Smooth muscle cell (in vitro differentiated cells): ENCODE measurements at regions not wholly inside any gene's neighbourhood (a gene's known extent, or its start where the extent isn't known, plus 50 kb on each side); places are given as distances from the start of the nearest gene placed in this dataset.

ENCODE experiments used
- DNase-seq: peaks from one replicate; lab custom pipeline; 2025; ENCODE audit not compliant: unreplicated experiment; lab: John Stamatoyannopoulos, UW
- H2AFZ ChIP-seq: fragments of 200-600 bp; sonication (generic); 2 replicates; pipeline ENCODE4 v1.6.0; 2016; ENCODE audit warnings: antibody characterized with exemption, low read depth, mild to moderate bottlenecking
- H3F3A ChIP-seq: fragments of 200-600 bp; sonication (generic); 2 replicates; pipeline ENCODE4 v1.6.0; 2017; ENCODE audit warnings: antibody characterized with exemption, low read depth
- H3K27ac ChIP-seq: fragments of 200-600 bp; sonication (generic); 2 replicates; pipeline ENCODE4 v1.5.1; 2016; ENCODE audit warnings: low read depth, mild to moderate bottlenecking
- H3K27me3 ChIP-seq: fragments of 200-600 bp; sonication (generic); 2 replicates; pipeline ENCODE4 v1.6.1; 2016; ENCODE audit warnings: low read depth, mild to moderate bottlenecking
- H3K36me3 ChIP-seq: fragments of 200-600 bp; sonication (generic); 2 replicates; pipeline ENCODE4 v1.5.1; 2016; ENCODE audit warnings: low read depth
- H3K4me1 ChIP-seq: fragments of 200-600 bp; sonication (generic); 2 replicates; pipeline ENCODE4 v1.5.1; 2016; ENCODE audit warnings: low read depth
- H3K4me2 ChIP-seq: fragments of 200-600 bp; sonication (generic); 2 replicates; pipeline ENCODE4 v1.6.0; 2016; ENCODE audit warnings: mild to moderate bottlenecking
- H3K4me3 ChIP-seq: fragments of 200-600 bp; sonication (generic); 2 replicates; pipeline ENCODE4 v1.5.1; 2016; ENCODE audit warnings: mild to moderate bottlenecking
- H3K79me2 ChIP-seq: fragments of 200-600 bp; sonication (generic); 2 replicates; pipeline ENCODE4 v1.6.0; 2016; ENCODE audit warnings: low read depth, mild to moderate bottlenecking
- H3K9ac ChIP-seq: fragments of 200-600 bp; sonication (generic); 2 replicates; pipeline ENCODE4 v1.6.0; 2016; ENCODE audit warnings: low read depth
- H3K9me3 ChIP-seq: fragments of 200-600 bp; sonication (generic); replicated peaks from 2 replicates; pipeline ENCODE4 v1.5.1; 2016; ENCODE audit warnings: low read depth
- H4K20me1 ChIP-seq: fragments of 200-600 bp; sonication (generic); 2 replicates; pipeline ENCODE4 v1.6.0; 2016; ENCODE audit warnings: low read depth
- CTCF ChIP-seq: fragments of 200-600 bp; sonication (generic); IDR thresholded peaks from 2 replicates; pipeline ENCODE4 v1.5.1; 2017; ENCODE audit warnings: borderline replicate concordance, mild to moderate bottlenecking, antibody characterized with exemption; ENCODE audit not compliant: insufficient read depth, poor library complexity, severe bottlenecking
- WGBS: methylation state at CpG from one replicate; pipeline ENCODE4 v1.1.7; 2016; ENCODE audit warnings: low lambda C conversion rate; 5-methylcytosine and 5-hydroxymethylcytosine counted together

GRCh38 chr1:185608177-185608576 is 126.0 kb upstream of the HMCN1 start:
- H3K9me3 ChIP-seq, result no peaks in the 10 kb centered on the region
- H3K4me3 ChIP-seq, result no peak overlapping the region
- no peaks in the 10 kb centered on the region for H3F3A ChIP-seq
- H2AFZ ChIP-seq, result no peak overlapping the region
- no peak overlapping the region for H3K4me2 ChIP-seq
- H3K79me2 ChIP-seq, result no peaks in the 10 kb centered on the region
- no peaks in the 10 kb centered on the region for H4K20me1 ChIP-seq
- no peak overlapping the region for H3K27ac ChIP-seq
- no peaks in the 10 kb centered on the region for H3K27me3 ChIP-seq
- no peaks in the 10 kb centered on the region for H3K4me1 ChIP-seq
- DNase-seq, result no peak
- WGBS, result 86% methylated on average over 5 of the region's 5 CpGs
- H3K9ac ChIP-seq, result no peak overlapping the region
- no peak for TF ChIP-seq CTCF
- H3K36me3 ChIP-seq, result no peaks in the 10 kb centered on the region

GRCh38 chr1:185603158-185603557 is 131.0 kb upstream of the HMCN1 start:
- Histone ChIP-seq H3K79me2 (no peaks in the 10 kb centered on the region), H3K27ac (no peak overlapping the region), H3K36me3 (no peaks in the 10 kb centered on the region), H2AFZ (no peak overlapping the region), H3K9me3 (no peaks in the 10 kb centered on the region), H3K4me1 (no peaks in the 10 kb centered on the region), H3K4me3 (no peak overlapping the region), H4K20me1 (no peaks in the 10 kb centered on the region), H3K4me2 (no peak overlapping the region), H3F3A (no peaks in the 10 kb centered on the region), H3K9ac (no peak overlapping the region), H3K27me3 (no peaks in the 10 kb centered on the region)
- no peak for DNase-seq
- no peak for TF ChIP-seq CTCF
- 99% methylated on average over 4 of the region's 4 CpGs for WGBS

- H3K4me3 ChIP-seq, result no peak overlapping the region
- no peaks in the 10 kb centered on the region for H3K4me1 ChIP-seq
- H3K79me2 ChIP-seq, result no peaks in the 10 kb centered on the region
- 86% methylated on average over 1 of the region's 1 CpG for WGBS
- H3K4me2 ChIP-seq, result no peak overlapping the region
- no peak overlapping the region for H3K9ac ChIP-seq
- H3K27me3 ChIP-seq, result no peaks in the 10 kb centered on the region
- H4K20me1 ChIP-seq, result no peaks in the 10 kb centered on the region
- H3K36me3 ChIP-seq, result no peaks in the 10 kb centered on the region
- no peak for DNase-seq
- no peak for TF ChIP-seq CTCF
- no peak overlapping the region for H3K27ac ChIP-seq
- no peaks in the 10 kb centered on the region for H3K9me3 ChIP-seq
- H2AFZ ChIP-seq, result peak overlapping the region; percentile 71
- H3F3A ChIP-seq, result no peaks in the 10 kb centered on the region
Observed at GRCh38 chr1:185601189-185601588, 133.0 kb upstream of the HMCN1 start.

GRCh38 chr1:185600641-185601040 is 133.6 kb upstream of the HMCN1 start:
- no peak for DNase-seq
- 64% methylated on average over 2 of the region's 2 CpGs for WGBS
- H3K4me2 ChIP-seq, result no peak overlapping the region
- no peak overlapping the region for H2AFZ ChIP-seq
- H3K9ac ChIP-seq, result no peak overlapping the region
- no peaks in the 10 kb centered on the region for H4K20me1 ChIP-seq
- no peak overlapping the region for H3K4me3 ChIP-seq
- no peak overlapping the region for H3K27ac ChIP-seq
- no peak for TF ChIP-seq CTCF
- H3K36me3 ChIP-seq, result no peaks in the 10 kb centered on the region
- H3K4me1 ChIP-seq, result no peaks in the 10 kb centered on the region
- no peaks in the 10 kb centered on the region for H3K9me3 ChIP-seq
- no peaks in the 10 kb centered on the region for H3F3A ChIP-seq
- H3K27me3 ChIP-seq, result no peaks in the 10 kb centered on the region
- no peaks in the 10 kb centered on the region for H3K79me2 ChIP-seq
